HG02623 (cell line): ENCODE measurements at regions not wholly inside any gene's neighbourhood (a gene's known extent, or its start where the extent isn't known, plus 50 kb on each side); places are given as distances from the start of the nearest gene placed in this dataset.

ENCODE experiments used
- ATAC-seq: cut with Tn5 transposase; IDR thresholded peaks from one replicate; pipeline ENCODE4 v1.9.1; 2021; ENCODE audit warnings: moderate library complexity; ENCODE audit not compliant: unreplicated experiment

GRCh38 chr17:73694491-73694890 is 50.2 kb upstream of the SDK2 start:
- ATAC-seq = no peak

DNA sequence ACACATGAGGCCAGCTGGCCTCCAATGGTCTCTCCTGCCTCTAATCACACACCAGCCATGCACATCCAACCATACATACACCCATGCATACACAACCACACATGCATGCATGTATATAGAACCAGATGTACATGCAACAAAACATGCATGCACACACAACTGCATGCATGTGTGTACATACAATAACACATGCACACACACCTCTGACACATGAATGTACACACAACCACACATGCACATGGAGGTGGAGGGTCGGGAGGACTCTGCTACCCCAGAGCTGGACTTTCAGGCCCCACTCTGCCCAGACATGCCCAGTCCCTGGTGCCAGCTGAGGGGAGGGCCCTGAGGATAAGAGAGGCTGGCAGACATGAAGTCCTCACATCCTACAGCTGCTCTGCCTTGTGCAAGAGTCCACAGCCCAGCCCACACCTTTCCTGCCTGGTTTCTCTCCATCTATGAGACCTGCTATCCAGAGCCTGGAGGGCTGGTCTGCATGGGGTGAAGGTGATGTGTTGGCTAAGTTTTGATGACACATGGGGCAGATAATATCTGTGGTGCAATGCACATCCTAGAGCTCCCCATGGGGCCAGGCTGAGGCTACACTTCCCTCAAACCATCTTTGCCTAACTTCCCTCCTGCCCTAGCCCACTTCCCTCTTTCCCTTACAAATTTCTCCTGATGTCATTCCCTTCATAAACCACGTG is 50.9 kb upstream of the SDK2 start:
- no peak for ATAC-seq

- no peak for ATAC-seq
Observed at GRCh38 chr17:73696251-73696650, 52.0 kb upstream of the SDK2 start.

DNA sequence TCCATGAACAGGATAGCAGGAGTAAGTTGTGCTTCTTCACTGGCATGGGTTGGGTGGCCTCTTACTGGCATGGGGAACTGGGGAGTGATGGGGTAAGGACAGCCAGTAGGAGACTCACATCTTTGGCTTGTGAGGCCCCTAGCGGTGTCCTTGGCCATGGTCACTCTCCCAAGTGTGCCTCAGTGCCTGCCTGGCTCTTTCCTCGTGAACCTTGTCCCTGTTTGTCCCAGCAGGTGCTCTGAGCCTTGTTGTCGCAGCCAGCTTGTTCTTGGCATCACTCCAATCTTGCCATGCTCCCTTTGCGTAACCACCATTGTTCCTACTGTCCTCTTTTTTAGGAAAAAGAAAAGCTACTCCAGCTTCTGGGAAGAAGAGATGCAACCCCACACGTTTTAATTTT is 53.6 kb upstream of the SDK2 start:
- ATAC-seq = no peak

DNA sequence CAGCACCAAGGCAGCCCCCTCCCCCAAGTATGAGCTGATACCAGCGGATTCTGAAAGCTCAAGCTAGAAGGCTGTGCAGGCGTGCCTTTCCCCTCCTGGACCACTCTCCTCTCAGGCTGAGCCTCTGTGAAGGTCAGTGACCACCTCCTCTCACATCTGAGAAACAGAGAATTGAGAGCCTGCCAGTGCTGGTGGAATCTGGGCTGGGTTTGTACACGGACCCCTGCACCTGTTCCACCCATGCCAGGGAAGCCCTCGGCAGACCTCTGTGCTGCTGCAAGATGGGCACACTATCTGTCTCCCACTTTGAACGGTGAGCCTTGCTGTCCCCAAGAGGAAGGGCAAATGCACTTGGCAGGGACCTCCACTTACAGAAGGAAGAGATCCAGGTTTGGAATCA is 54.7 kb upstream of the SDK2 start:
- ATAC-seq = no peak

DNA sequence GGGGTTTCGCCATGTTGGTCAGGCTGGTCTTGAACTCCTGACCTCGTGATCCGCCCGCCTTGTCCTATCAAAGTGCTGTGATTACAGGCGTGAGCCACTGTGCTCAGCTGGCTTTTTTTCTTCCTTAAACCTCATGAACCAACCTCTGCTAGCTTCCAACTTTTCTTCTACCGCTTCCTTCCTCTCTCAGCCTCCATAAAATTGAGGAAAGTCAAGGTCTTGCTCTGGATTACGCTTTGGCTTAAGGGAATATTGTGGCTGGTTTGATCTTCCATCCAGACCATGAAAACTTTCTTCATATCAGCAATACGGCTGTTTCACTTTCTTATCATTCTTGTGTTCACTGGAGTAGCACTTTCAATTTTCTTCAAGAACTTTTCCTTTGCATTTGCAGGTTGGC is 57.5 kb upstream of the SDK2 start:
- no peak for ATAC-seq

DNA sequence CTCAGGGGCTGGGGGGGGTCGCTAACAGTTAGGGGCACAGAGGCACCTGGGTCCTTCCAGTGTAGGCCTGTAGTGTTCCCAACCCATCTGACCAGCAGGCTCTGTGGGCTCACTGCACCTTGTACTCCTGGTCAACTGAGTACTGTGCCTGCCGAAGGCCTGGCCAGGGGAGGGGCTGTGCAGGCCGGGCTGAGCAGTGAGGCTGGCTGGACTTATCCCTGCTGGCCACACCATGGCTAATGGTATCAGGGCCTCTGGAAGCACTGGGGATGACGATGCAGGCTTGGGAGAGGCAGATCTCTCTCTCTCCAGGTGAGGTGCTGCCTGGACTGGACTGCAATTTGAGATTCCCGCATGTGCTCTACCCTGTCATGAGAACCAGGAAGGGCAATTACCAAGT is 58.9 kb upstream of the SDK2 start:
- ATAC-seq = no peak

GRCh38 chr17:73703917-73704316 is 59.7 kb upstream of the SDK2 start:
- no peak for ATAC-seq

DNA sequence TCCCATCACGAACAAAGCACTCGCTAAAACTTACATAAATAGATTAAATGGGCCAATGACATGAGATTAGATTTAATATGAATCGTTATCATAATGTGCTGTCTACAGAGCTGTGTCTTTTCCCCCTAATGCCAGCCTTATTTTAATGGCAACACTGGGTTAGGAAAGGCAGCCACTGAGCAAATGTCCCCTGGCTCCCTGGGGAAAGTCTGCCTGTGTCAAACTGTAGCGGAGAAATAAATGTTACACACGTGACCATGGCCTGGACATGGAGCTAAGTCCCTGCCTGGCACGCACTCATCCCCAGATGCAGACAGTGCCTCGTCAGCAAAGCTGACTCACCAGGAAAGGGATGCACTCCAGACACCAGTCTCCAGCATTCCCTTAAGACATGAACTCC is 61.3 kb upstream of the SDK2 start:
- ATAC-seq = no peak

- no peak for ATAC-seq
Observed at GRCh38 chr17:73706428-73706827, 62.2 kb upstream of the SDK2 start.

DNA sequence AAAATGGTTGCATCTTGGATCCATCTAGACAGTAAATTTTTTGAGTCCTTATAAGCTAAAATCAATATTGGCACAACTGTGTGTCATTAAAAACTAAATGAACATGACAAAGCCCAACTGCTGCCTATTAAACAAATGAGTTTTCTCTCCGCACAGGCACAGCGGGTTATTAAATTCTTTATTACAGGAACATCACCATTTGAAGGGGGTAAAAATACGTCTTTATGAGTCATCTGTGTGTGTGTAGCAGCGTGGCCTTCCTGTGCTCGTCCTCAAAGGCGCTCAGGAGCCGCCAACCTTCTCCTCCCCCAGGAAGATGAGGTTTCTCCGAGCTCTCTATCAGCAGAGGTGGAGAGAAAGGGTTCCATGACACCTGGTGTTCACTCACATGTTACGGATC is 62.6 kb upstream of the SDK2 start:
- ATAC-seq = no peak

- no peak for ATAC-seq
Observed at GRCh38 chr17:73707358-73707757, 63.1 kb upstream of the SDK2 start.

GRCh38 chr17:73710095-73710592 is 65.9 kb upstream of the SDK2 start:
- ATAC-seq = no peak

GRCh38 chr17:73711184-73711583 is 66.9 kb upstream of the SDK2 start:
- ATAC-seq = no peak

DNA sequence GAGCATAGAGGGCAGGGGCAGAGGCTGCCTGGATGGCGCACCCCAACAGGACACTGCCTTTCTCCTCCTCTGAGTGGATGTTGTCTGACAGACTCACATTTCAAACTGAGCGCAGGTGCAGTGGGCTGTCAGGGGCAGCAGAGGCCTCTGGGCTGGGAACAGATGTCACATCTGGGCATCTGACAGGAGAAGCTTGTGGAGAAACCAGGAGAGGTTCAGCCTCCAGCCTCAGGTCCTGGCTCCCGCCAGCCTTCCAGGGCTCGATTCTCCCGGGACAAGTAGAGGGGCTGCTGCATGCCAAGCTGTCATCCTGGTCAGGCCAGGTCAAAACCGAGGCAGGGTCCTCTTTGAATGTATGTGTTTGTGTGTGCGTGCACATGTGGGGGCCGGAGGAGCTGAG is 67.7 kb upstream of the SDK2 start:
- ATAC-seq = no peak

DNA sequence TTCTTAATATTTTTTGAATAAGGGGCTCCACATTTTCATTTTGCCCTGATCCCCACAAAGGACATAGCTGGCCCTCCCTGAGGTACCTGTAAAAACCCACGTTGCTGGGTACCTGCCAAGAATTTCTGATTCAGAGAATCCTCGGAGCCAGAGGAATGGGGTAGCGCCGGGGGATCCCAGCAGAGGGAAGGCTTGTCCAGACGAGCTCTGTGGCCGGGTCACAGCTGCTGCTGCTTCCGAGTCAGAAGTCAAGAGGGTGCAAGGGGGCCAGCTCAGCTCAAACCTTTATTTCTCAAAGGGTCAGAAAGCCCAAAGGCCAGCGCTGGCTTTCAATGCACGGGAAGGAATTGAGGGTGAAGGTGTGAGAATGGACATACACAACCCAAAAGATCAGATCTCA is 68.9 kb upstream of the SDK2 start:
- ATAC-seq = no peak

DNA sequence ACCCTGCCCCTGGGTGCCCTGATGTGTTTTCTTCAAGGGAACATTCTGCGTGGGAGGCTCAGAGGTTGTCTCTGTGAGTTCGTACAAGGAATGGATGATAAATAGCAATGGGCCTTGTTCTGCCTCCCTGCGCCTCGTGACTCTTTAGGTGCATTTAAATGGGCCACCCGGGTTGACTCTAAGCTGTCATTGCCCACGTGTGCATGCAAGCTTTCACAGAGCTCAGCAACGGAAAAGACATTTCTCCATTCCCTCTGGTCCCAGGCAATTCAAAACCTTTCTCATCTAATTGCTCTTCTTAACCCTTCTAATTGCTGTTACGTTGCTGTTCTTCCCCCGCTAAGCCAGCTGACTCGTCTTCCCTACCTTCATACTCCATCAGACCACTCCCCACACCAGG is 71.5 kb upstream of the SDK2 start:
- ATAC-seq = no peak

DNA sequence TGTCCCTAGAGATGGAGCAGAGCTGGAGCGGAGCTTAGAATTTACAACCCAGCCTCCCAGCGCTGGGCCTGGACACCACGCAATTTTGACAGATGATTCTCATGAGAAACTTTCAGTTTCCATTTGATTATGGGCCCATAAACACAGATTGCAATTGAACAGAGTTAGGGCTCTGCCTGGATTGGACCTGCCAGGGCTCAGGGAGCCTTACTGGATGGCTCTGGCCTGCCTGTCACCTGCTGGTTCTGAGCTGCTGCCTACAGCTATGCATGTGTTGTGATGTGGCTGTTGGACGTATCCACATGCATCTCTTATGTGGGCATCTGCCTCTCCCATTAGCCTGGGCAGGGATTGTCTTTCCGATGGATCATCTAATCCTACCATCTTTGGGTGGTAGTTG is 73.4 kb upstream of the SDK2 start:
- ATAC-seq = no peak

- ATAC-seq = no peak
Observed at GRCh38 chr17:73718362-73718761, 74.1 kb upstream of the SDK2 start.

DNA sequence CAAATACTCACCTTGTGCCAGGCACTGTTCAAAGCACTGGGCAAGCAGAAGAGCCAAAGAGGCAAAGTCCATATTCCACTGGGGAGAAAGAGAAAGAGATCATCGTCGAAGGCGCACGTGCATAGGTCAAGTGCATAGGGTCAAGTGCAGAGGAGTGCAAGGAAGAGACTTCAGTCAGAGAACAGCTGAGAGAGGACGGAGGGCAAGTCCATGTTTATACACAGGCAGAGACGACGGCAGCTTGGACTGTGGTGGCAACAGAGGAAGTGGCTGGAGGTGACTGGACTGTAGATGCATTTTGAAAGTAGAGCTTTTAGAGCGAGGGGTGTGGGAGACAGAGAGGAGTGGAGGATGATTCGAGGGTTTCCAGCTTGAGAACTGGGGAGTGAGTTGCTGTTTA is 74.7 kb upstream of the SDK2 start:
- no peak for ATAC-seq

GRCh38 chr17:73719588-73720071 is 75.4 kb upstream of the SDK2 start:
- ATAC-seq = no peak

- ATAC-seq = no peak
Observed at GRCh38 chr17:73720187-73720834, 76.1 kb upstream of the SDK2 start.

DNA sequence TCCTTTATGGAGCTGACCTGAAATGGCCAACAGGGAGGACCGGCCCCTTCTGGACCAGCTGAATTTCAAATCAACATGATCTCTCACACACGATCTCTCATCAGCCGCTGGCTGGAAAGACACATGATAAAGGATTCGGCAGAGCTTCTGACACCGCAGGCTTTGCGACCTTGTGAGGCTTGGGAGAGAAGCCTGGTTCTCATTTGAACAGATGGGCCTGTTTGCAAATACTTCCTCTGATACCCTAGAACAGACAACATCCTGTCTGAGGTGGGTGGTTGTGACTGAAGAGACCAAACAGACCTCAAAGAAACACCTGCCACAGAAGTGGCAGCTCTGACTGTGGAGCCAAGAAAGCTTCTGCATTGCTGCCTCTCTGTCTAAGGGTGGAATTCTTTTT is 77.9 kb upstream of the SDK2 start:
- ATAC-seq = no peak
